ENCODE measurements at regions not wholly inside any gene's neighbourhood (a gene's known extent, or its start where the extent isn't known, plus 50 kb on each side); places are given as distances from the start of the nearest gene placed in this dataset.

- Histone ChIP-seq H3K27me3 (replicated peaks) (no peaks in the 10 kb centered on the region), H3K27ac (no peak overlapping the region), H3K4me1 (replicated peaks) (no peaks in the 10 kb centered on the region), H3K9me3 (replicated peaks) (no peaks in the 10 kb centered on the region), H3K36me3 (no peaks in the 10 kb centered on the region), H3K4me3 (no peak overlapping the region)
- DNase-seq (ENCODE audit: low read depth in 1 of 2, low spot score in 2 of 2): no peak
These were observed 128.8 kb upstream of the SMIM30 start for GRCh38 chr7:113247198-113247597.

DNA sequence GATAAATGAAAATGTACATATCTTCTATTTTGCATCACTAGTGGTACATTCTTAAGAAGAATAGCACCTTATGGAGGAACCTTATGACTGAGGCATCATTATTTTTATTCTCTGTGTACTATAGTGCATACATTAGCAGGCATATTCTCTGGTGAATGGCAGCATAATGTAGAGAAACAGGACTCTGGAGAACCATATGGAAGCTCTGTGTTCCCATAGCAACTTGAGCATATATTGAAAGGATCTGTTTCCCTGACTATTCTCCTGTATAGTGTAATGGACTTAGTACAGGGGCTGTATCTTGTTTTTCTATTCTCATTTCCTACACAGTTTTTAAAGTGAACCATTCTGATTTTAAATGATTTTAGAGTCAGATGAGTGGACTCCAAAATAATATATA is 128.4 kb upstream of the SMIM30 start:
- Histone ChIP-seq H3K27ac (no peak overlapping the region), H3K4me1 (replicated peaks) (no peaks in the 10 kb centered on the region), H3K9me3 (replicated peaks) (no peaks in the 10 kb centered on the region), H3K4me3 (no peak overlapping the region), H3K36me3 (no peaks in the 10 kb centered on the region), H3K27me3 (replicated peaks) (no peaks in the 10 kb centered on the region)
- no peak for DNase-seq (ENCODE audit: low read depth in 1 of 2, low spot score in 2 of 2)

GRCh38 chr7:113232885-113233284 is 114.5 kb upstream of the SMIM30 start:
- Histone ChIP-seq H3K27ac (no peak overlapping the region), H3K9me3 (replicated peaks) (no peaks in the 10 kb centered on the region), H3K36me3 (no peaks in the 10 kb centered on the region), H3K4me3 (no peak overlapping the region), H3K4me1 (replicated peaks) (no peaks in the 10 kb centered on the region), H3K27me3 (replicated peaks) (no peaks in the 10 kb centered on the region)
- DNase-seq (ENCODE audit: low read depth in 1 of 2, low spot score in 2 of 2): no peak

DNA sequence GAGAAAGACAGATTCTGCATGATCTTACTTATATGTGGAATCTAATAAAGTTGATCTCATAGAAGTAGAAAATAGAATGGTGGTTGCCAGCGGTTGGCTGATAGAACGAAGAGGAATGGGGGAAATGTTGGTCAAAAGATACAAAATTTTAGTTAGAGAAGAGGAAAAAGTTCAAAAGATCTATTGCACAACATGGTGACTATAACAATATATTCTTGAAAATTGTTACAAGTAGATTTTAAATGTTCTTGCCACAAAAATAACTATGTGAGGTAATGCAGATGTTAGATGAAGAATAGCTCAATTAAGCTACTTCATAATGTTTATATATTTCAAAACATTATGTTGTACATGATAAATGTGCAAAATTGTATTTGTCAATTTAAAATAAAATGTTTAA is 112.3 kb upstream of the SMIM30 start:
- DNase-seq (ENCODE audit: low read depth in 1 of 2, low spot score in 2 of 2): no peak
- Histone ChIP-seq H3K27ac (no peak overlapping the region), H3K27me3 (replicated peaks) (no peaks in the 10 kb centered on the region), H3K9me3 (replicated peaks) (no peaks in the 10 kb centered on the region), H3K4me3 (no peak overlapping the region), H3K4me1 (replicated peaks) (no peaks in the 10 kb centered on the region), H3K36me3 (no peaks in the 10 kb centered on the region)

DNA sequence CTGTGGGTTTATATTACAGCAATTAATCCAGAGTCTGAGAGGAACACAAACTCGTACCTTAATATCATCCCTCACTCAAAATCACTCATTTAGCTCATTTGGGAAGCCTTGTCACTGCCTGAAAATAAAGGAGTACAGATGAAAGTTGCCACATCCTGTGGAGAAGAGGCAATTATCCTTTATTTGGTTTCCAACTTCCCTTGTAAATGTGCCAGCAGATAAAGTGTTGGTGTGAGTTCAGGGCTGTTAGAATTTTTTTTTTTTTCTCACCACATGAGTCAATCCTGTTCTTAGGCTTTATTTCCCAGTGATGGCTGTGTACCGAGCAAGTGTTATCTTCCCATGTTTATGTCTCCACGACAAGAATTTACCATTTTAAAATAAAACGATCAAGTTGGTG is 99.0 kb upstream of the SMIM30 start:
- DNase-seq (ENCODE audit: low read depth in 1 of 2, low spot score in 2 of 2): no peak
- no peaks in the 10 kb centered on the region for H3K9me3 ChIP-seq (replicated peaks)
- H3K36me3 ChIP-seq: no peaks in the 10 kb centered on the region
- H3K27me3 ChIP-seq (replicated peaks): no peaks in the 10 kb centered on the region
- no peaks in the 10 kb centered on the region for H3K4me1 ChIP-seq (replicated peaks)
- H3K27ac ChIP-seq: no peak overlapping the region
- no peak overlapping the region for H3K4me3 ChIP-seq

DNA sequence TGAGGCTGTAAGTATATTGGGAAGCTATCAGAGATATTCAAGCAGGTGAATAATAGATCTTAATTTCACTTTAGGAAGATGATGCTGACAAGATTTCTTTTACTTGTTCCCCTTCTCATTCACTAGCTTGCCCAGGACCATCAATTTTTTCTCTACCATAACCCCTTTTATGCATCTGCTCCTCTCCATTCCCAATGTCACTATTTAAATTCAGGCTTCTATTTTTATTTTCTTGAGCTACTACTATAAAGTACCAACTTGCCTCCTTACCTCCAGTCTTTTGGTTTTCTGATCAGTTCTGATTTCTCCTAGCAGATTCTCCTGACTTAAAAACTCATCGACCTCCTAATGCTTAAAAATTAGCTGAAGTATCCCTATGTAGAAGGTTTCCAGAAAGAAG is 97.7 kb upstream of the SMIM30 start:
- H3K4me1 ChIP-seq (replicated peaks): no peaks in the 10 kb centered on the region
- DNase-seq (ENCODE audit: low read depth in 1 of 2, low spot score in 2 of 2): no peak
- H3K9me3 ChIP-seq (replicated peaks): no peaks in the 10 kb centered on the region
- H3K4me3 ChIP-seq: no peak overlapping the region
- no peaks in the 10 kb centered on the region for H3K36me3 ChIP-seq
- no peaks in the 10 kb centered on the region for H3K27me3 ChIP-seq (replicated peaks)
- H3K27ac ChIP-seq: no peak overlapping the region

DNA sequence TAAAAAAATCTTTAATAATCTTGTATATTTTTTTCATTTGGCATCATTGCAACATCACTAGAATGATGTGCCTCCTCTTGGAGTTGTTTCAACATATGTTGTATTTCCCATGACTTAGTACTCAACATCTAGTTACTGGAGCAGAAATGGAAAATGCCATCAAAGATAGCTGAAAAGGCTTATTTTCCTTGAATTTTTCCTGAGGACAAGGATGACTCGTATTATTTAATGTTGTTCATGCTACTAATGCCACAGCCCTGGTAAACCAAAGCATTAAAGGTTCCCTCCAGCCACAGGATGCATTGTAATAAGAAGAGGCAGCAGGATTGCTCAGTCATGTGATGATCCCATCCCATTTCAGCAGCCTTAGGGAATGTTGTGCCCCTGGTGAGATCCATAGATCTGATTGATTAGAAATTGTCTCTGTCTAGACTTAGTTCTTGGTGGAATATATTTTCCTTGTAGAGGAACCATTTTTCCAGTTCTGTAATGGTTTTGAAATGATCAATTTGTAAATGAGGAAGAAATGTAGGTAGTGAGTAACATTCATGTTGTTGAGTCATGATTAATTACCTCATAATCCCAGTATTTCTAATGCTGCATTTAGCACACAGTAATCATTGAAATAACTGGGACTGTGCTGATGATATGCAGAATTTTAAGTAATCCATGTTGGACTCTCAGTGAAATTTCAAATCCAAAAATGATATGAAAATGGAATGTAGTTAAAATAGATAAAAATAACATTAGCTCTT is 91.3 kb upstream of the SMIM30 start:
- no peaks in the 10 kb centered on the region for H3K9me3 ChIP-seq (replicated peaks)
- H3K27me3 ChIP-seq (replicated peaks): no peaks in the 10 kb centered on the region
- H3K4me1 ChIP-seq (replicated peaks): no peaks in the 10 kb centered on the region
- DNase-seq (ENCODE audit: low read depth in 1 of 2, low spot score in 2 of 2): no peak
- H3K27ac ChIP-seq: no peak overlapping the region
- no peak overlapping the region for H3K4me3 ChIP-seq
- no peaks in the 10 kb centered on the region for H3K36me3 ChIP-seq

DNA sequence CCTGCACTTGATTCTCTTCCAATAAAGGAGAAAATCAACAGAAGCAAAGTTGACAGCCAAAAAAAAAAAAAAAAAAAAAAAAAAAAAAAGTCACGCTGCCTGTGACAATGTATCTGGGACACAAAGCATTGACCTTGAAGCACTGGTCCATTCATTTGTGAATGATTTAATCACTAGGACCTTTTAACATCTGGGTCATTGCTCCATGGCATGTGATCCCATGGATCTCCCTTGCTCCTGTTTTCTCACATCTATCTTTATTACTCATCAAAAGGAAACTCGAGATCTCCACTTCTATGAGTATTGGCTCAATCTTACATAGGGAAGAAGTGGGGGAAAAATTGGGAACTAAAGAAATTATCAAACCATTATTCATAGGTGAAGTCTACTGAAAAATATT is 89.6 kb upstream of the SMIM30 start:
- Histone ChIP-seq H3K36me3 (no peaks in the 10 kb centered on the region), H3K9me3 (replicated peaks) (no peaks in the 10 kb centered on the region), H3K4me1 (replicated peaks) (no peaks in the 10 kb centered on the region), H3K27ac (no peak overlapping the region), H3K4me3 (no peak overlapping the region), H3K27me3 (replicated peaks) (no peaks in the 10 kb centered on the region)
- DNase-seq (ENCODE audit: low read depth in 1 of 2, low spot score in 2 of 2): no peak

DNA sequence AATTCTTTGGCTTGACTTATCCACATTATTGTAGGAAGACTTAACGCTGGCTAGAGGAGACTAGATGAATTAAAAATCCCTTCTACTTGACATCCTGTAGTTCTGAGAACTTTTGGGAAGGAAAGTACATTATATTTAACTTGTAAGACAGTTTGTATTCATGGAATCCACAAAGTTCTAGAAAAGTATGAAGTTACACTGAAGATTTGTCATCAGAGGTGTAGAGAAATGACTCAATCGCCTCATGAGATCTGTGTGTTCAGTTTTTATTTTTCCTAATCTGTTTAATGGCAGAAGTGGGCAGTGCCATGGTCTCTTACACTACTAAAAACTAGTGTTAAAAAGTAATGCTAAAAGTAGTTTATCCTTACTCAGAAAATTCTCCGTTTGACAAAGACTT is 89.1 kb upstream of the SMIM30 start:
- H3K27me3 ChIP-seq (replicated peaks): no peaks in the 10 kb centered on the region
- no peak overlapping the region for H3K27ac ChIP-seq
- DNase-seq (ENCODE audit: low read depth in 1 of 2, low spot score in 2 of 2): no peak
- H3K4me3 ChIP-seq: no peak overlapping the region
- no peaks in the 10 kb centered on the region for H3K36me3 ChIP-seq
- no peaks in the 10 kb centered on the region for H3K4me1 ChIP-seq (replicated peaks)
- H3K9me3 ChIP-seq (replicated peaks): no peaks in the 10 kb centered on the region

GRCh38 chr7:113204415-113204814 is 86.1 kb upstream of the SMIM30 start:
- no peaks in the 10 kb centered on the region for H3K4me1 ChIP-seq (replicated peaks)
- H3K36me3 ChIP-seq: no peaks in the 10 kb centered on the region
- no peak for DNase-seq (ENCODE audit: low read depth in 1 of 2, low spot score in 2 of 2)
- H3K9me3 ChIP-seq (replicated peaks): no peaks in the 10 kb centered on the region
- no peak overlapping the region for H3K4me3 ChIP-seq
- no peaks in the 10 kb centered on the region for H3K27me3 ChIP-seq (replicated peaks)
- H3K27ac ChIP-seq: no peak overlapping the region

- Histone ChIP-seq H3K36me3 (no peaks in the 10 kb centered on the region), H3K4me1 (replicated peaks) (peaks cover 7% of the 10 kb centered on the region), H3K27me3 (replicated peaks) (no peaks in the 10 kb centered on the region), H3K9me3 (replicated peaks) (no peaks in the 10 kb centered on the region), H3K4me3 (no peak overlapping the region), H3K27ac (no peak overlapping the region)
- DNase-seq (ENCODE audit: low read depth in 1 of 2, low spot score in 2 of 2): no peak
These were observed 83.9 kb upstream of the SMIM30 start for GRCh38 chr7:113202284-113202683.

GRCh38 chr7:113200281-113200680 is 81.9 kb upstream of the SMIM30 start:
- DNase-seq (ENCODE audit: low read depth in 1 of 2, low spot score in 2 of 2): no peak
- Histone ChIP-seq H3K9me3 (replicated peaks) (no peaks in the 10 kb centered on the region), H3K27ac (no peak overlapping the region), H3K27me3 (replicated peaks) (no peaks in the 10 kb centered on the region), H3K36me3 (no peaks in the 10 kb centered on the region), H3K4me3 (no peak overlapping the region), H3K4me1 (replicated peaks) (peaks cover 12% of the 10 kb centered on the region)

DNA sequence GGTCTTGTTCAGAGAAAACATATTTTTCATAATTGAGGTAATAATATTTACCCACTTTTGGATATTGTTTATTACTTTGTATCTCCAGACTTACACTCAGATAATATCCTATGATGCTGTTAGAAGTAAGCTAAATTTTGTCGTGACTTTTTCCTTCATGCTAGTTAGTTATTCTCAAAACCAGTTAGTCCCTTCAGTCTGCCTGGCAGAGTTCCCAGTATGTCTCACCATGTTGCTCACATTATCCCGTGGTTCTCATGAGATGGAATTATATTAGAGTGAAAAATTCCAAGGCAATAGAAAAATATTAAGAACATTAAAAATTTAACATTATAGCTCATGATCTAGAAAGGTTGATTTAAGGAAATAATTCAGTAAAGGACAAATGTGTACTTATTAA is 81.5 kb upstream of the SMIM30 start:
- H3K4me3 ChIP-seq: no peak overlapping the region
- DNase-seq (ENCODE audit: low read depth in 1 of 2, low spot score in 2 of 2): no peak
- H3K27ac ChIP-seq: no peak overlapping the region
- no peaks in the 10 kb centered on the region for H3K36me3 ChIP-seq
- H3K9me3 ChIP-seq (replicated peaks): no peaks in the 10 kb centered on the region
- peaks cover 12% of the 10 kb centered on the region for H3K4me1 ChIP-seq (replicated peaks)
- no peaks in the 10 kb centered on the region for H3K27me3 ChIP-seq (replicated peaks)

GRCh38 chr7:113199136-113199535 is 80.8 kb upstream of the SMIM30 start:
- Histone ChIP-seq H3K9me3 (replicated peaks) (no peaks in the 10 kb centered on the region), H3K36me3 (no peaks in the 10 kb centered on the region), H3K27ac (no peak overlapping the region), H3K4me3 (no peak overlapping the region), H3K4me1 (replicated peaks) (peaks cover 12% of the 10 kb centered on the region), H3K27me3 (replicated peaks) (no peaks in the 10 kb centered on the region)
- DNase-seq (ENCODE audit: low read depth in 1 of 2, low spot score in 2 of 2): no peak

DNA sequence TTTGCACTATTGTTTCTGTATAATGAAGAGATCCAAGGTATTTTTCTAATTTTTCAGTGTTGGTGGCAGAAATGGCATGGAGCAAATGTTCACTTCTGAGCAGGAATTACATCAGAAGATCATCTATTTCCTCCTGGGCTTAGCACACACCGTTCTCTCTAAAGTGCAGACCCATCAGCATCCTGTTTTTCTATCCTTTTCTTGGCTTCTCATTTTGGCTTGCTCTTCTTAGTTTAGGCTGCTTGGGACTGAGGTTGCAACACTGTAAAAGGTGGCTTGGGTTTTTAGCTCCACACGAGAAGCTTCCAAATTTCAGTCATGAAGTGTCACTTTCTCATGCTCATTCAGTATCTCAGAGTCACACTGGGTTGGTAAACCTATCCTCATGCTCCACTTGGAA is 79.9 kb upstream of the SMIM30 start:
- Histone ChIP-seq H3K27me3 (replicated peaks) (no peaks in the 10 kb centered on the region), H3K9me3 (replicated peaks) (no peaks in the 10 kb centered on the region), H3K27ac (peak overlapping the region; percentile 16; the same call in 1 of the 2 replicates), H3K4me1 (replicated peaks) (peaks cover 12% of the 10 kb centered on the region), H3K4me3 (no peak overlapping the region), H3K36me3 (no peaks in the 10 kb centered on the region)
- DNase-seq (ENCODE audit: low read depth in 1 of 2, low spot score in 2 of 2): no peak

Data from SJSA1 (cell line).